Breast epithelium (tissue), 4 donors: ENCODE measurements at regions not wholly inside any gene's neighbourhood (a gene's known extent, or its start where the extent isn't known, plus 50 kb on each side); places are given as distances from the start of the nearest gene placed in this dataset.

Experiments
- DNase-seq, 2 donors: peaks; one replicate each; pipeline ENCODE4 v3.0.0-alpha.2; 2019; ENCODE audit warnings: low spot score in 2 of 2
- H3K27ac ChIP-seq, 2 donors: fragments of 200-600 bp; sonication (generic) in 1 of 2; one replicate each; pipeline ENCODE4 v1.5.1; 2016 to 2019; ENCODE audit warnings: mild to moderate bottlenecking in 1 of 2
- H3K27me3 ChIP-seq, 2 donors: fragments of 200-600 bp; sonication (generic) in 1 of 2; one replicate each; pipeline versions ENCODE4 v1.5.1 to v1.6.0; 2017 to 2019; ENCODE audit warnings: control low read depth in 1 of 2, mild to moderate bottlenecking in 1 of 2
- H3K36me3 ChIP-seq: fragments of 200-600 bp; one replicate; pipeline ENCODE4 v1.5.1; 2019
- H3K4me1 ChIP-seq, 2 donors: fragments of 200-600 bp; sonication (generic); one replicate each; pipeline ENCODE4 v1.5.1; 2016 to 2019; ENCODE audit warnings: control low read depth in 1 of 2
- H3K4me3 ChIP-seq, 3 donors: fragments of 200-600 bp; sonication (generic); 1 replicate in 2 of 3; 2 replicates in 1 of 3; pipeline ENCODE4 v1.5.1; 2016 to 2019; ENCODE audit warnings: mild to moderate bottlenecking in 3 of 3, moderate library complexity in 2 of 3
- H3K9me3 ChIP-seq, 2 donors: fragments of 200-600 bp; sonication (generic) in 1 of 2; one replicate each; pipeline ENCODE4 v1.5.1; 2016 to 2019; ENCODE audit warnings: control low read depth in 1 of 2
- POLR2A ChIP-seq: fragments of 450-650 bp; IDR thresholded peaks from one replicate; pipeline ENCODE4 v1.6.1; 2016; ENCODE audit warnings: antibody characterized with exemption, mild to moderate bottlenecking, moderate library complexity
- POLR2AphosphoS5 ChIP-seq, 3 donors: sonication (generic); formaldehyde crosslinking; IDR thresholded peaks; one replicate each; pipeline ENCODE4 v1.6.1; 2017; ENCODE audit warnings: antibody characterized with exemption in 3 of 3
- intact Hi-C: fragments of 100-400 bp; cut with DNase I; formaldehyde crosslinking; loops from one replicate; pipeline ENCODE4 v1.15.1; 2023; ENCODE audit warnings: low total_unique reads
- TF ChIP-seq, protein P1 (sequence below), 3 donors: fragments of 450-650 bp; IDR thresholded peaks; one replicate each; pipeline ENCODE4 v1.5.1; 2016 to 2017; ENCODE audit warnings: antibody characterized with exemption in 3 of 3, mild to moderate bottlenecking in 3 of 3, moderate library complexity in 3 of 3

DNA sequence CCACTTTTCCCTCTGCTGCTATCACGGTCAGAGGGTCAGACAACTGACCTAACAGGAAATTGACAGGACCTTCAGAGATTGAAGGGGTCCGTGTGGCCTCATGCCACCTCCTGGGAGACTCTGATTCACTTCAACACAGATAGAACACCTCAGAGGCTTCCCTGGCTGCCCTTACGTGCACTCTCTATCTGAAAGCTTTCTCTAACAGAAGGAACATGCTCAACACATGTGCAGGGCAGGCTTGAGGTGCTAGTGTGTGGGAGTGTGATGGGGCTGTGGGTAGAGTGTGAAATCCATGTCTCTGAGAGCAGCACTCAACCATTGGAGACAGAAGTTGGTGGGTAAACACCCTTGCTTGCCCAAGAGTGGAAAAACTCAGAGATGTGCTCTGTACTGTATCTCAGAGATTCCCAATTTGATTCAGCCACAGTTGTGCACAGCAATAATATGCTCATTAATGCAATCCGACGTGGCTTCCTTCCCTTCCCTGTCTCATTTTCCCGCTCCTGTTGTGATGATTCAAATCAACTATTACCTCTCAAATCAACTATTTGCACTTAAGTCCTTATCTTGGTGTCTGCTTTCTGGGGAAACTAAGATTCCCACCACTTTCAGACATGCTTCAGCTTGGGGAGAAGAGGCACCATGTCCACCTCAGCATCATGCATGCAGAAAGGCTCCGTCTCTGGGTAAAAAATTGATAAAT is 62.0 kb upstream of the MAGEB2 start:
- TF ChIP-seq POLR2A = no peak
- TF ChIP-seq POLR2AphosphoS5 (IDR thresholded peaks at IDR 0.05) = no peak
- TF ChIP-seq, protein P1, sequence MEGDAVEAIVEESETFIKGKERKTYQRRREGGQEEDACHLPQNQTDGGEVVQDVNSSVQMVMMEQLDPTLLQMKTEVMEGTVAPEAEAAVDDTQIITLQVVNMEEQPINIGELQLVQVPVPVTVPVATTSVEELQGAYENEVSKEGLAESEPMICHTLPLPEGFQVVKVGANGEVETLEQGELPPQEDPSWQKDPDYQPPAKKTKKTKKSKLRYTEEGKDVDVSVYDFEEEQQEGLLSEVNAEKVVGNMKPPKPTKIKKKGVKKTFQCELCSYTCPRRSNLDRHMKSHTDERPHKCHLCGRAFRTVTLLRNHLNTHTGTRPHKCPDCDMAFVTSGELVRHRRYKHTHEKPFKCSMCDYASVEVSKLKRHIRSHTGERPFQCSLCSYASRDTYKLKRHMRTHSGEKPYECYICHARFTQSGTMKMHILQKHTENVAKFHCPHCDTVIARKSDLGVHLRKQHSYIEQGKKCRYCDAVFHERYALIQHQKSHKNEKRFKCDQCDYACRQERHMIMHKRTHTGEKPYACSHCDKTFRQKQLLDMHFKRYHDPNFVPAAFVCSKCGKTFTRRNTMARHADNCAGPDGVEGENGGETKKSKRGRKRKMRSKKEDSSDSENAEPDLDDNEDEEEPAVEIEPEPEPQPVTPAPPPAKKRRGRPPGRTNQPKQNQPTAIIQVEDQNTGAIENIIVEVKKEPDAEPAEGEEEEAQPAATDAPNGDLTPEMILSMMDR (IDR thresholded peaks at IDR 0.05) = no peak
- H3K27ac ChIP-seq = no peak overlapping the region

DNA sequence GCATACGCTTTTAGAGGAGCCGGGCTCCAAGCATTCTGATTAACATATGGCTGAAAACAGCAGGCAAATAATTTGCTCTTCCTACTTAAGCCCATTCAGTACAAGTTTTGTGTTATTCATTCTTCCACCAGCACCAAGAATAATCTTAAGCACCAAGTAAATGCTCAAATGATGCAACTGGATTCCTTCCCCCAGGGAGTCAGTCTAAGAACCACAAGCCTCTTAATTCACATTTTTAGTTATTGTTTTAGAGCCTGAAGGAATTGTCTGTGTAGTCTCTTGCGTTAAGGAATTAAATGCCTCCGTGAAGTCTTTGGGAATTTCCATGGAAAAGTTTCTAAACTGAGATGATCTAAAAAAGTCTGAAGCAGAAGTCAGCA is 61.5 kb upstream of the MAGEB2 start:
- intact Hi-C loops = no loop called here
- DNase-seq = no peak
- H3K36me3 ChIP-seq = no peaks in the 10 kb centered on the region
- H3K9me3 ChIP-seq = no peaks in the 10 kb centered on the region
- H3K4me3 ChIP-seq = no peak overlapping the region
- no peaks in the 10 kb centered on the region for H3K4me1 ChIP-seq
- H3K27me3 ChIP-seq = peaks cover 0 to 18% of the 10 kb centered on the region in 2 donors
- no peak for TF ChIP-seq POLR2AphosphoS5 (IDR thresholded peaks at IDR 0.05)
- TF ChIP-seq, protein P1 (IDR thresholded peaks at IDR 0.05) = no peak
- no peak for TF ChIP-seq POLR2A
- no peak overlapping the region for H3K27ac ChIP-seq

More for the DNA sequence above, 62.0 kb upstream of the MAGEB2 start:
- intact Hi-C loops = no loop called here
- H3K36me3 ChIP-seq = no peaks in the 10 kb centered on the region
- H3K27me3 ChIP-seq = peaks cover 0 to 21% of the 10 kb centered on the region in 2 donors
- no peaks in the 10 kb centered on the region for H3K4me1 ChIP-seq
- no peak for DNase-seq
- H3K9me3 ChIP-seq = no peaks in the 10 kb centered on the region
- no peak overlapping the region for H3K4me3 ChIP-seq

DNA sequence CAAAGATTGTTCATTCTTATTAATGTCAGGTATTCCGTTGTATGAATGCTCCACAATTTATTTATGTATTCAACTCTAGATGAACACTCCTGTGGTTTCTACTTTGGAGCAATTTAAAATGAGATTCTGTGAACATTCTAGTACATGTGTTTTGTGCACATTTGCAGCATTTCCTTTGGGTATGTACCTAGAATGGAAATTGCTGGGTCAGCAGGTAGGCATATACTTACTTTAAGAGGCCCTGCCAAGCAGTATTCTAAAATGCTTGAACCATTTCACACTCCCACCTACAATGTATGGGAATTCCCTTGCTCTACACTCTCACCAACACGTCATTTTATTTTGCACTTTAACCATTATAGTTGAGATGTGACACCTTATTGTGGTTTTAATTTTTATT is 59.4 kb upstream of the MAGEB2 start:
- DNase-seq = no peak
- Histone ChIP-seq H3K27me3 (peaks cover 0 to 14% of the 10 kb centered on the region in 2 donors), H3K36me3 (no peaks in the 10 kb centered on the region), H3K27ac (no peak overlapping the region), H3K4me3 (no peak overlapping the region), H3K4me1 (no peaks in the 10 kb centered on the region), H3K9me3 (no peaks in the 10 kb centered on the region)
- TF ChIP-seq POLR2A (no peak), POLR2AphosphoS5 (IDR thresholded peaks at IDR 0.05) (no peak)
- TF ChIP-seq, protein P1 (IDR thresholded peaks at IDR 0.05) = no peak
- intact Hi-C loops = no loop called here

DNA sequence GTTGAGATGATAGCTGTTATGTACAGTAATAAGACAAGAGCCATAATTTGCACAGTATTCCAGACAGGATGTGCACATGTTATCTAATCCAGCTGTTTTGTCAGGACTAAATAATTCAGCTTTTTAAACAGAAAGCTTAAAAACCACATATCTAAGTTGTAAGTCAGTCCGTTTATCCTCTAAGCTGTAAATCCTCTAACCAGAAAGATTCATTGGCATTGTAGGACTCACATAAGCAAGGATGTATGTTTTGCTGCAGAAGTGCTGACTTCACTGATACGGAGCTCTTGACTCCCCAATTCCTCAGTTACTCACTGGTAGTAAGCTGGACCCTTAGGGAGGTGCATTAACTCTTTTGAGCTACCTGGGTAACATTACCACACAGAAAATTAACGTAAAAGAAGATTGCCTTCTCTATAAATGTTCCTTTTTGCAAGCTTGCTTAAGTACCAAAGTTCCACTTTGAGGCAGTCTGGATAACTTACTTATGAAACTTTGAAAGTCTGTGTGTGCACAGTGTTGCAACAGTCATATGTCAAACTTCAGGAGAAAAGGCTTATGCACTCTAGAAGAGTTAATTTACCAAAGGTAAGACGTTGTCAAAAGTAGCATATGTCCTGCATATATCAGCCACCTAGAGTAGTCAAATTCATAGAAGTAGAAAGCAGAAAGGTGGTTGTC is 58.3 kb upstream of the MAGEB2 start:
- Histone ChIP-seq H3K9me3 (no peaks in the 10 kb centered on the region), H3K27ac (no peak overlapping the region), H3K36me3 (no peaks in the 10 kb centered on the region), H3K27me3 (peaks cover 0 to 14% of the 10 kb centered on the region in 2 donors), H3K4me3 (no peak overlapping the region), H3K4me1 (no peaks in the 10 kb centered on the region)
- intact Hi-C loops = no loop called here
- no peak for TF ChIP-seq POLR2AphosphoS5 (IDR thresholded peaks at IDR 0.05)
- TF ChIP-seq, protein P1 (IDR thresholded peaks at IDR 0.05) = no peak
- no peak for TF ChIP-seq POLR2A
- DNase-seq = no peak

DNA sequence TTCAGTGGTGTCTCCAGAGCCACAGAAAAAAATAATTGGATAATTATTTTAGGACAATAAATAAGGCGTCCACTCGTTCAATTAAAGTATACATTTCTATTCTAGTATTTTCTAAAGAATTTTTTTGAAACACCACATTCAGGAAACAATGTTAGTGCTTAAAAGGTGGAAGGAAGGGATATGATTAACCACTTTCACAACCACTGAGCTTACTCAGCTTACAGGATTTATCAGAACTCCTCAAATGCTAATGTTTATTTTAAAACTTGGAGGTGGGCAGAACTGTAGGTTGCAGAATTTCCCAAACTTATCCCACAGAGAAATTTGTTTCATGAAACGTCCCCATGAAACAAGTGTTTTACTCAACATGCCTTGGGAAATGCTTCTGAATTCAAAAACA is 54.3 kb upstream of the MAGEB2 start:
- Histone ChIP-seq H3K9me3 (no peaks in the 10 kb centered on the region), H3K27me3 (peaks cover 0 to 14% of the 10 kb centered on the region in 2 donors), H3K4me1 (no peaks in the 10 kb centered on the region), H3K27ac (no peak overlapping the region), H3K36me3 (no peaks in the 10 kb centered on the region), H3K4me3 (no peak overlapping the region)
- TF ChIP-seq POLR2A (no peak), POLR2AphosphoS5 (IDR thresholded peaks at IDR 0.05) (no peak)
- TF ChIP-seq, protein P1 (IDR thresholded peaks at IDR 0.05) = no peak
- no peak for DNase-seq
- intact Hi-C loops = no loop called here
